ENCODE measurements at regions not wholly inside any gene's neighbourhood (a gene's known extent, or its start where the extent isn't known, plus 50 kb on each side); places are given as distances from the start of the nearest gene placed in this dataset.
"Not testable (repeated sequence)": the region's sequence is repeated elsewhere in the genome, so short reads cannot be mapped to it uniquely, and the experiment has no call there.

GRCh38 chr3:144818973-144819372, 847.4 kb downstream of the DIPK2A start:
- TF ChIP-seq CTCF (conservative IDR thresholded peaks at IDR 0.05) (no peak), EZH2 (IDR thresholded peaks at IDR 0.05; ENCODE audit: low read depth) (no peak)
- H3K4me1 ChIP-seq (replicated peaks; ENCODE audit: insufficient read depth), result no peaks in the 10 kb centered on the region
- CTCF ChIA-PET, result no interaction called here
- no peaks in the 10 kb centered on the region for H3K9me3 ChIP-seq (ENCODE audit: insufficient read depth, low read depth)
- no TSS peak for BruUV-seq (replicated peaks)
- no peak for DNase-seq
- no peaks in the 10 kb centered on the region for H3K36me3 ChIP-seq (ENCODE audit: low read depth)
- intact Hi-C loops (cut with micrococcal nuclease; ENCODE audit: unreplicated experiment), result no loop called here
- H3K27ac ChIP-seq, result no peak overlapping the region
- no peak overlapping the region for H3K4me3 ChIP-seq
- no peaks in the 10 kb centered on the region; the same call in 1 of the 2 replicates for H3K9me2 ChIP-seq (ENCODE audit: insufficient read depth)
- no peak overlapping the region for H2AFZ ChIP-seq
- no peak overlapping the region for H3K4me2 ChIP-seq
- no peaks in the 10 kb centered on the region for H3K79me2 ChIP-seq (ENCODE audit: low read depth)
- no peaks in the 10 kb centered on the region for H3K27me3 ChIP-seq (ENCODE audit: insufficient read depth, low read depth)
- POLR2A ChIA-PET (ENCODE audit: unreplicated experiment), result no interaction called here
- no peaks in the 10 kb centered on the region for H4K20me1 ChIP-seq (ENCODE audit: insufficient read depth)
- H3F3A ChIP-seq (ENCODE audit: insufficient read depth, low read depth), result no peaks in the 10 kb centered on the region

- H3K4me3 ChIP-seq; H3F3A ChIP-seq (ENCODE audit: insufficient read depth, low read depth); BruUV-seq (replicated peaks); POLR2A ChIA-PET (ENCODE audit: unreplicated experiment); H3K9me2 ChIP-seq (ENCODE audit: insufficient read depth); H3K36me3 ChIP-seq (ENCODE audit: low read depth); H3K9me3 ChIP-seq (ENCODE audit: insufficient read depth, low read depth); DNase-seq; H2AFZ ChIP-seq; H3K27ac ChIP-seq; CTCF ChIA-PET; H3K79me2 ChIP-seq (ENCODE audit: low read depth); H3K4me2 ChIP-seq; H3K4me1 ChIP-seq (replicated peaks; ENCODE audit: insufficient read depth); H4K20me1 ChIP-seq (ENCODE audit: insufficient read depth); intact Hi-C loops (cut with micrococcal nuclease; ENCODE audit: unreplicated experiment); H3K27me3 ChIP-seq (ENCODE audit: insufficient read depth, low read depth): not testable (repeated sequence)
Measured at GRCh38 chr3:144820232-144820631, 848.6 kb downstream of the DIPK2A start.

GRCh38 chr3:144820726-144821125, 849.1 kb downstream of the DIPK2A start:
- H3F3A ChIP-seq (ENCODE audit: insufficient read depth, low read depth), result no peaks in the 10 kb centered on the region
- H3K79me2 ChIP-seq (ENCODE audit: low read depth), result no peaks in the 10 kb centered on the region
- no peaks in the 10 kb centered on the region for H4K20me1 ChIP-seq (ENCODE audit: insufficient read depth)
- H2AFZ ChIP-seq, result no peak overlapping the region
- H3K4me1 ChIP-seq (replicated peaks; ENCODE audit: insufficient read depth), result no peaks in the 10 kb centered on the region
- no peaks in the 10 kb centered on the region for H3K9me3 ChIP-seq (ENCODE audit: insufficient read depth, low read depth)
- H3K27ac ChIP-seq, result no peak overlapping the region
- H3K9me2 ChIP-seq (ENCODE audit: insufficient read depth), result no peaks in the 10 kb centered on the region; the same call in 1 of the 2 replicates
- no peaks in the 10 kb centered on the region for H3K36me3 ChIP-seq (ENCODE audit: low read depth)
- no peak overlapping the region for H3K4me3 ChIP-seq
- DNase-seq, result no peak
- ChIA-PET CTCF (no interaction called here), POLR2A (ENCODE audit: unreplicated experiment) (no interaction called here)
- TF ChIP-seq EZH2 (IDR thresholded peaks at IDR 0.05; ENCODE audit: low read depth), result no peak
- no peak for TF ChIP-seq CTCF (conservative IDR thresholded peaks at IDR 0.05)
- H3K4me2 ChIP-seq, result no peak overlapping the region
- intact Hi-C loops (cut with micrococcal nuclease; ENCODE audit: unreplicated experiment), result no loop called here
- no TSS peak for BruUV-seq (replicated peaks)
- no peaks in the 10 kb centered on the region for H3K27me3 ChIP-seq (ENCODE audit: insufficient read depth, low read depth)

GRCh38 chr3:144821583-144821982, 850.0 kb downstream of the DIPK2A start:
- POLR2A ChIA-PET (ENCODE audit: unreplicated experiment), result no interaction called here
- H3K79me2 ChIP-seq (ENCODE audit: low read depth), result no peaks in the 10 kb centered on the region
- no peaks in the 10 kb centered on the region for H3K36me3 ChIP-seq (ENCODE audit: low read depth)
- H4K20me1 ChIP-seq (ENCODE audit: insufficient read depth), result no peaks in the 10 kb centered on the region
- no peaks in the 10 kb centered on the region for H3K4me1 ChIP-seq (replicated peaks; ENCODE audit: insufficient read depth)
- intact Hi-C loops (cut with micrococcal nuclease; ENCODE audit: unreplicated experiment), result no loop called here
- H3K27ac ChIP-seq, result no peak overlapping the region
- H3K9me2 ChIP-seq (ENCODE audit: insufficient read depth), result no peaks in the 10 kb centered on the region; the same call in 1 of the 2 replicates
- TF ChIP-seq EZH2 (IDR thresholded peaks at IDR 0.05; ENCODE audit: low read depth) (no peak), CTCF (conservative IDR thresholded peaks at IDR 0.05) (no peak)
- H3K27me3 ChIP-seq (ENCODE audit: insufficient read depth, low read depth), result no peaks in the 10 kb centered on the region
- H3K9me3 ChIP-seq (ENCODE audit: insufficient read depth, low read depth), result no peaks in the 10 kb centered on the region
- H2AFZ ChIP-seq, result no peak overlapping the region
- no peak overlapping the region for H3K4me2 ChIP-seq
- H3K4me3 ChIP-seq, result no peak overlapping the region
- H3F3A ChIP-seq (ENCODE audit: insufficient read depth, low read depth), result no peaks in the 10 kb centered on the region
- CTCF ChIA-PET, result no interaction called here
- no TSS peak for BruUV-seq (replicated peaks)
- DNase-seq, result no peak

All from PC-9 (cell line).